Prostate gland (tissue), 2 donors: ENCODE measurements at regions not wholly inside any gene's neighbourhood (a gene's known extent, or its start where the extent isn't known, plus 50 kb on each side); places are given as distances from the start of the nearest gene placed in this dataset.

Experiments
- DNase-seq: peaks from one replicate; pipeline ENCODE4 v3.0.0-alpha.2; 2019; ENCODE audit warnings: low spot score
- H3K27ac ChIP-seq, 2 donors: fragments of 200-600 bp; sonication (generic); 2 replicates each; pipeline ENCODE4 v1.5.1; 2017 to 2019
- H3K27me3 ChIP-seq: fragments of 200-600 bp; sonication (generic); replicated peaks from 2 replicates; pipeline ENCODE4 v1.5.1; 2019; ENCODE audit not compliant: insufficient read depth
- H3K36me3 ChIP-seq, 2 donors: fragments of 200-600 bp; sonication (generic); 1 replicate in 1 of 2; 2 replicates in 1 of 2; pipeline versions ENCODE4 v1.5.1 to v1.8.1; 2017 to 2019
- H3K4me1 ChIP-seq: fragments of 200-600 bp; sonication (generic); replicated peaks from 2 replicates; pipeline ENCODE4 v1.5.1; 2019
- H3K4me3 ChIP-seq, 2 donors: fragments of 200-600 bp; sonication (generic); 2 replicates each; pipeline ENCODE4 v1.5.1; 2017 to 2019
- H3K9me3 ChIP-seq: fragments of 200-600 bp; sonication (generic); 2 replicates; pipeline ENCODE4 v1.5.1; 2017
- POLR2A ChIP-seq: fragments of 450-650 bp; IDR thresholded peaks from one replicate; pipeline ENCODE4 v1.6.1; 2016; ENCODE audit warnings: antibody characterized with exemption, mild to moderate bottlenecking
- POLR2AphosphoS5 ChIP-seq: sonication (generic); formaldehyde crosslinking; IDR thresholded peaks from one replicate; pipeline ENCODE4 v1.6.1; 2017; ENCODE audit warnings: antibody characterized with exemption
- WGBS: methylation state at CpG from one replicate; pipeline ENCODE4 v1.1.5; 2018; 5-methylcytosine and 5-hydroxymethylcytosine counted together
- intact Hi-C: fragments of 100-400 bp; cut with DNase I; formaldehyde crosslinking; loops from one replicate; pipeline ENCODE4 v1.14.2; 2022
- TF ChIP-seq, protein P1 (sequence below), 4 experiments: fragments of 200-600 bp in 2 of 4; fragments of 450-650 bp in 2 of 4; sonication (generic) in 2 of 4; IDR thresholded peaks; 1 replicate in 3 of 4; 2 replicates in 1 of 4; pipeline ENCODE4 v1.5.1; 2016 to 2019; ENCODE audit warnings: antibody characterized with exemption in 4 of 4, mild to moderate bottlenecking in 2 of 4, moderate library complexity in 2 of 4

DNA sequence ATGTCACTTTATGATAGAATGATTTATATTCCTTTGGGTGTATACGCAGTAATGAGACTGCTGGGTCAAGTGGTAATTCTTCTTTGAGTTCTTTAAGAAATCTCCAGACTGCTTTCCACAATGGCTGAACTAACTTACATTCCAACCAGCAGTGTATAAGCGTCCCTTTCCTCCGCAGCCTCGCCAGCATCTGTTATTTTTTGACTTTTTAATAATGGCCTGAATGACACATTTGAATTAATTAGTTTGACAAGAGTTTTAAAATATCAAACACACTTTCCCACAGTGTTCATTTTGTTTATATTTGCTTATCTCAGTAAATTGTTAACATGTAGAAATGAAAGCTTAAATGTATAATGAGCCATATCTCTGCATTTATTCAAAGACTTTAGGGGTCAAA lies 116.8 kb downstream of the TES start:
- DNase-seq: no peak
- no peaks in the 10 kb centered on the region for H3K4me1 ChIP-seq
- H3K27ac ChIP-seq: no peak overlapping the region
- WGBS: 88% methylated on average over 4 of the region's 4 CpGs
- H3K9me3 ChIP-seq: no peaks in the 10 kb centered on the region
- TF ChIP-seq POLR2AphosphoS5: no peak
- no peak for TF ChIP-seq POLR2A
- TF ChIP-seq, protein P1, sequence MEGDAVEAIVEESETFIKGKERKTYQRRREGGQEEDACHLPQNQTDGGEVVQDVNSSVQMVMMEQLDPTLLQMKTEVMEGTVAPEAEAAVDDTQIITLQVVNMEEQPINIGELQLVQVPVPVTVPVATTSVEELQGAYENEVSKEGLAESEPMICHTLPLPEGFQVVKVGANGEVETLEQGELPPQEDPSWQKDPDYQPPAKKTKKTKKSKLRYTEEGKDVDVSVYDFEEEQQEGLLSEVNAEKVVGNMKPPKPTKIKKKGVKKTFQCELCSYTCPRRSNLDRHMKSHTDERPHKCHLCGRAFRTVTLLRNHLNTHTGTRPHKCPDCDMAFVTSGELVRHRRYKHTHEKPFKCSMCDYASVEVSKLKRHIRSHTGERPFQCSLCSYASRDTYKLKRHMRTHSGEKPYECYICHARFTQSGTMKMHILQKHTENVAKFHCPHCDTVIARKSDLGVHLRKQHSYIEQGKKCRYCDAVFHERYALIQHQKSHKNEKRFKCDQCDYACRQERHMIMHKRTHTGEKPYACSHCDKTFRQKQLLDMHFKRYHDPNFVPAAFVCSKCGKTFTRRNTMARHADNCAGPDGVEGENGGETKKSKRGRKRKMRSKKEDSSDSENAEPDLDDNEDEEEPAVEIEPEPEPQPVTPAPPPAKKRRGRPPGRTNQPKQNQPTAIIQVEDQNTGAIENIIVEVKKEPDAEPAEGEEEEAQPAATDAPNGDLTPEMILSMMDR (IDR thresholded peaks at IDR 0.05): no peak
- intact Hi-C loops: no loop called here
- no peak overlapping the region for H3K4me3 ChIP-seq
- no peaks in the 10 kb centered on the region for H3K36me3 ChIP-seq
- H3K27me3 ChIP-seq: no peaks in the 10 kb centered on the region

- no peak overlapping the region for H3K4me3 ChIP-seq
- no peak overlapping the region for H3K27ac ChIP-seq
- 86% methylated on average over 7 of the region's 7 CpGs for WGBS
- intact Hi-C loops: no loop called here
- H3K36me3 ChIP-seq: no peaks in the 10 kb centered on the region
- no peaks in the 10 kb centered on the region for H3K4me1 ChIP-seq
- no peak for DNase-seq
- H3K9me3 ChIP-seq: no peaks in the 10 kb centered on the region
- no peaks in the 10 kb centered on the region for H3K27me3 ChIP-seq
- TF ChIP-seq, protein P1 (IDR thresholded peaks at IDR 0.05): no peak
- TF ChIP-seq POLR2A (no peak), POLR2AphosphoS5 (no peak)
Observed at GRCh38 chr7:116327752-116328151, 117.4 kb downstream of the TES start.

- no peak for TF ChIP-seq POLR2AphosphoS5
- no peak for TF ChIP-seq POLR2A
- Histone ChIP-seq H3K27me3 (no peaks in the 10 kb centered on the region), H3K4me1 (no peaks in the 10 kb centered on the region), H3K36me3 (no peaks in the 10 kb centered on the region), H3K9me3 (no peaks in the 10 kb centered on the region), H3K27ac (no peak overlapping the region), H3K4me3 (no peak overlapping the region)
- intact Hi-C loops: no loop called here
- no peak for DNase-seq
- 79% methylated on average over 1 of the region's 1 CpG for WGBS
Observed at GRCh38 chr7:116328161-116328560, 117.8 kb downstream of the TES start.

GRCh38 chr7:116329686-116330503 lies 119.6 kb downstream of the TES start:
- no peaks in the 10 kb centered on the region for H3K36me3 ChIP-seq
- TF ChIP-seq POLR2AphosphoS5 (no peak), POLR2A (no peak)
- TF ChIP-seq, protein P1 (IDR thresholded peaks at IDR 0.05): no peak
- H3K4me3 ChIP-seq: no peak overlapping the region
- no peaks in the 10 kb centered on the region for H3K27me3 ChIP-seq
- no peaks in the 10 kb centered on the region for H3K9me3 ChIP-seq
- no peaks in the 10 kb centered on the region for H3K4me1 ChIP-seq
- DNase-seq: no peak
- 81% methylated on average over 1 of the region's 1 CpG for WGBS
- no peak overlapping the region for H3K27ac ChIP-seq
- intact Hi-C loops: no loop called here

DNA sequence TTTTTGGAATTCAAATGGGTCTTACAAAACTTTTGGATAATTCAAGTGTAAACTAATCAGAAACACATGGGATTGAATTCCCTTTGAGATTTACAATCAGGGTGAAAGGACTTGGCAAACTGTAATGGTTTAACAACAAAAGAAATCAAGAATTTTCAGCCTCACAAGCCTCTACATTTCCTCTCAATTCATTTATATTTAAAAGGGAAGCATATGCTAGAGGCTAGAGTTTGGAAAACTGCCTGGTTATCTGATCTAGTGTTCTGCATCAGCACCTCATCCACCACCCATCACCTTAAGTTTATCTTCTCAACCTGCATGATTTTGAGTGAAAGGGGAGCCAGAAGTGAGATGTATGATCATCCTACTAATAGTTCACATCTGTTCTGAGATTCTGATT lies 120.7 kb downstream of the TES start:
- H3K9me3 ChIP-seq: no peaks in the 10 kb centered on the region
- H3K4me3 ChIP-seq: no peak overlapping the region
- H3K36me3 ChIP-seq: no peaks in the 10 kb centered on the region
- intact Hi-C loops: no loop called here
- TF ChIP-seq POLR2A (no peak), POLR2AphosphoS5 (no peak)
- TF ChIP-seq, protein P1 (IDR thresholded peaks at IDR 0.05): no peak
- no peak for DNase-seq
- H3K27ac ChIP-seq: no peak overlapping the region
- H3K27me3 ChIP-seq: no peaks in the 10 kb centered on the region
- H3K4me1 ChIP-seq: no peaks in the 10 kb centered on the region
